ENCODE measurements at regions not wholly inside any gene's neighbourhood (a gene's known extent, or its start where the extent isn't known, plus 50 kb on each side); places are given as distances from the start of the nearest gene placed in this dataset.

- TF ChIP-seq CTCF (IDR thresholded peaks at IDR 0.05) (no peak), POLR2A (IDR thresholded peaks at IDR 0.05) (no peak)
Measured at GRCh38 chr10:108290823-108291222, 1126.3 kb upstream of the SORCS1 start.

Measured in ovary (tissue), 3 donors.